HCT116 (cell line): ENCODE measurements at regions not wholly inside any gene's neighbourhood (a gene's known extent, or its start where the extent isn't known, plus 50 kb on each side); places are given as distances from the start of the nearest gene placed in this dataset.

ENCODE experiments used
- ATAC-seq: fragments of 200-7000 bp; cut with Tn5 transposase; 2 replicates; pipeline ENCODE4 v1.9.1; 2020; ENCODE audit warnings: mild to moderate bottlenecking, moderate library complexity
- BruUV-seq: library from RNA; stranded (reverse); fragments of 400-500 nt; replicated peaks from 2 replicates; lab custom pipeline; 2021; lab: Mats Ljungman, UMichigan
- CTCF ChIA-PET: fragments of 300-600 bp; sonication (Branson Sonifier 250); formaldehyde crosslinking; loops from one replicate; lab custom pipeline; 2021; ENCODE audit warnings: antibody characterized with exemption; lab: Charles Lee
- POLR2A ChIA-PET: fragments of 300-600, 350-600 bp; sonication (Branson Sonifier 250); formaldehyde crosslinking; loops from one replicate; lab custom pipeline; 2021; ENCODE audit warnings: antibody characterized with exemption; lab: Charles Lee
- RAD21 ChIA-PET, 2 experiments: fragments of 300-600 bp; sonication (Branson Sonifier 250); formaldehyde crosslinking; loops; one replicate each; lab custom pipeline; 2023; ENCODE audit warnings: low total read pairs in 2 of 2; ENCODE audit not compliant: uncharacterized antibody in 2 of 2, unreplicated experiment in 2 of 2, low non-redundant PET in 1 of 2; lab: Charles Lee
- DNase-seq: peaks from one replicate; pipeline ENCODE4 v3.0.0-alpha.2; 2010; ENCODE audit warnings: low read depth, low spot score
- H2AFZ ChIP-seq: fragments of 200-600 bp; shearing (Covaris generic), sonication (generic); 2 replicates; pipeline ENCODE4 v1.6.1; 2017; ENCODE audit warnings: low read depth, mixed run types, mixed read lengths, antibody characterized with exemption, low read length; ENCODE audit not compliant: poor library complexity, severe bottlenecking
- H3K27ac ChIP-seq: 2 replicates; pipeline ENCODE4 v1.5.1; 2012; ENCODE audit warnings: low read depth, low read length
- H3K27me3 ChIP-seq: fragments of 200-600 bp; sonication (generic); 2 replicates; pipeline ENCODE4 v1.6.1; 2016; ENCODE audit warnings: mixed run types, low read length, mixed read lengths; ENCODE audit not compliant: insufficient read depth
- H3K36me3 ChIP-seq, 2 experiments: fragments of 200-500 bp in 1 of 2; fragments of 200-600 bp in 1 of 2; sonication (Bioruptor generic) in 1 of 2; sonication (generic) in 1 of 2; 2 replicates each; pipeline versions ENCODE4 v1.5.1 to v1.6.1; 2014 to 2016; ENCODE audit warnings: low read length in 2 of 2, inconsistent platforms in 1 of 2, mixed read lengths in 1 of 2, mixed run types in 1 of 2; ENCODE audit not compliant: insufficient read depth in 2 of 2, control insufficient read depth in 1 of 2
- H3K4me1 ChIP-seq, 2 experiments: fragments of 200-600 bp in 1 of 2; sonication (generic) in 1 of 2; 2 replicates each; pipeline versions ENCODE4 v1.5.1 to v1.6.1; 2012 to 2017; ENCODE audit warnings: low read length in 2 of 2, inconsistent platforms in 1 of 2, mild to moderate bottlenecking in 1 of 2, mixed read lengths in 1 of 2, mixed run types in 1 of 2, moderate library complexity in 1 of 2; ENCODE audit not compliant: insufficient read depth in 2 of 2, control insufficient read depth in 1 of 2
- H3K4me2 ChIP-seq: fragments of 200-600 bp; sonication (generic); 2 replicates; pipeline ENCODE4 v1.6.1; 2017; ENCODE audit warnings: mixed run types, low read length, mixed read lengths
- H3K4me3 ChIP-seq, 2 experiments: fragments of 200-600 bp in 1 of 2; sonication (generic) in 1 of 2; replicated peaks in 1 of 2; 2 replicates each; pipeline ENCODE4 v1.5.1; 2011 to 2016; ENCODE audit warnings: low read length in 2 of 2, control low read depth in 1 of 2, low read depth in 1 of 2, mild to moderate bottlenecking in 1 of 2, mixed read lengths in 1 of 2, mixed run types in 1 of 2
- H3K79me2 ChIP-seq: fragments of 200-600 bp; sonication (generic); 2 replicates; pipeline ENCODE4 v1.6.1; 2017; ENCODE audit warnings: mild to moderate bottlenecking, mixed run types, low read length, moderate library complexity, mixed read lengths; ENCODE audit not compliant: insufficient read depth
- H3K9ac ChIP-seq: fragments of 200-600 bp; sonication (generic); 2 replicates; pipeline ENCODE4 v1.6.1; 2016; ENCODE audit warnings: low read length, mixed read lengths
- H3K9me2 ChIP-seq: fragments of 200-600 bp; sonication (generic), shearing (Covaris generic); 2 replicates; pipeline ENCODE4 v1.6.1; 2017; ENCODE audit warnings: mixed run types, mild to moderate bottlenecking, moderate library complexity; ENCODE audit not compliant: insufficient read depth
- H3K9me3 ChIP-seq, 2 experiments: fragments of 200-500 bp in 1 of 2; fragments of 200-600 bp in 1 of 2; sonication (Bioruptor generic) in 1 of 2; sonication (generic) in 1 of 2; 2 replicates each; pipeline ENCODE4 v1.6.1; 2014 to 2017; ENCODE audit warnings: low read length in 2 of 2, mixed read lengths in 2 of 2, inconsistent platforms in 1 of 2, low read depth in 1 of 2, mild to moderate bottlenecking in 1 of 2, mixed run types in 1 of 2, moderate library complexity in 1 of 2; ENCODE audit not compliant: control insufficient read depth in 1 of 2, insufficient read depth in 1 of 2
- H4K20me1 ChIP-seq: fragments of 200-600 bp; sonication (generic), shearing (Covaris generic); 2 replicates; pipeline ENCODE4 v1.6.1; 2017; ENCODE audit warnings: mixed run types, mild to moderate bottlenecking, moderate library complexity; ENCODE audit not compliant: insufficient read depth
- CBX3 ChIP-seq: IDR thresholded peaks from 2 replicates; pipeline ENCODE4 v1.6.1; 2012; ENCODE audit warnings: low read depth
- EGR1 ChIP-seq: IDR thresholded peaks from 2 replicates; pipeline ENCODE4 v1.6.1; 2012; ENCODE audit warnings: low read depth
- ELF1 ChIP-seq: IDR thresholded peaks from 2 replicates; pipeline ENCODE4 v1.6.1; 2012; ENCODE audit warnings: low read depth, borderline replicate concordance
- EZH2 ChIP-seq: fragments of 200-600 bp; sonication (generic); IDR thresholded peaks from 2 replicates; pipeline ENCODE4 v1.6.1; 2017; ENCODE audit warnings: antibody characterized with exemption, mixed run types
- EZH2phosphoT487 ChIP-seq: fragments of 200-600 bp; IDR thresholded peaks from 2 replicates; pipeline ENCODE4 v1.6.1; 2018; ENCODE audit warnings: antibody characterized with exemption, borderline replicate concordance
- FOSL1 ChIP-seq: IDR thresholded peaks from 2 replicates; pipeline ENCODE4 v1.6.1; 2012; ENCODE audit warnings: low read depth
- POLR2AphosphoS5 ChIP-seq: IDR thresholded peaks from 2 replicates; pipeline ENCODE4 v1.6.1; 2011; ENCODE audit warnings: mild to moderate bottlenecking, low read depth, low read length, moderate library complexity
- RAD21 ChIP-seq: IDR thresholded peaks from 2 replicates; pipeline ENCODE4 v1.6.1; 2012; ENCODE audit warnings: low read depth, mild to moderate bottlenecking
- SP1 ChIP-seq: IDR thresholded peaks from 2 replicates; pipeline ENCODE4 v1.6.1; 2012; ENCODE audit warnings: low read depth
- YY1 ChIP-seq: IDR thresholded peaks from 2 replicates; pipeline ENCODE4 v1.6.1; 2011; ENCODE audit warnings: low read length, low read depth, moderate library complexity, mild to moderate bottlenecking; ENCODE audit not compliant: insufficient replicate concordance; ENCODE audit errors: extremely low read depth
- ZFX ChIP-seq: fragments of 450-650 bp; IDR thresholded peaks from 2 replicates; pipeline ENCODE4 v1.6.1; 2017
- intact Hi-C: fragments of 100-400 bp; cut with micrococcal nuclease; formaldehyde crosslinking; loops from 2 replicates; pipeline ENCODE4 v1.10.0; 2022
- TF ChIP-seq, protein P1 (sequence below), 3 experiments: fragments of 200-600 bp in 1 of 3; sonication (generic) in 1 of 3; IDR thresholded peaks in 2 of 3; conservative IDR thresholded peaks in 1 of 3; 2 replicates each; pipeline ENCODE4 v1.5.1; 2012 to 2017; ENCODE audit warnings: low read depth in 2 of 3, low read length in 2 of 3, antibody characterized with exemption in 1 of 3, borderline replicate concordance in 1 of 3, control low read depth in 1 of 3, mild to moderate bottlenecking in 1 of 3, mixed read lengths in 1 of 3, mixed run types in 1 of 3, moderate library complexity in 1 of 3; ENCODE audit not compliant: insufficient read depth in 1 of 3

DNA sequence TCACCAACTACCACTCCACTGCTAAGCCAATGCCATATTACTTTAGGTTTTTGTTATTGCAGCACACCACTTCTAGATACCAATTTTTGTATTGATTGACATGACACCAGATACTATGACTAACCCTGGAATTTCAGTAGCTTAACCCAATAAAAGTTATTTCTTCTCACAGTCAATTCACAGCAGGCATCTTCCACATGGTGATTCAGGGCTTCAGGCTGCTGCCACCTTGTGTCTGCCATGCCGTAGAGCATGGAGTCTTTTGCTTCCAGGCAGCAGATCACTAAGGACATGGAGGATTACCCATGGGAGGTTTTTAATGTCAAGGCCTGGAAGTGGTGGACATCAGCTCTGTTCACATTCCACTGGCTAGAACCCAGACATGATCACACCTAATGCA is 56.4 kb upstream of the LTA4H start:
- RAD21 ChIA-PET = no interaction called here
- H3K9me3 ChIP-seq = peaks cover 0 to 5% of the 10 kb centered on the region in 2 experiments; a peak in 1 of 4 replicates
- no peaks in the 10 kb centered on the region for H4K20me1 ChIP-seq
- no peak overlapping the region for H3K4me3 ChIP-seq
- ATAC-seq = peak; percentile 71
- H3K9me2 ChIP-seq = no peaks in the 10 kb centered on the region
- CTCF ChIA-PET = no interaction called here
- no peak overlapping the region for H2AFZ ChIP-seq
- BruUV-seq = no TSS peak
- H3K9ac ChIP-seq = no peak overlapping the region
- peaks cover 9 to 13% of the 10 kb centered on the region in 2 experiments; a peak in 3 of 4 replicates for H3K4me1 ChIP-seq
- H3K36me3 ChIP-seq = no peaks in the 10 kb centered on the region
- peak; percentile 21 for DNase-seq
- H3K27ac ChIP-seq = no peak overlapping the region
- POLR2A ChIA-PET = no interaction called here
- no peak for TF ChIP-seq EZH2phosphoT487
- no peak for TF ChIP-seq SP1
- peak; percentile 26; the same call in 1 of the 2 replicates for TF ChIP-seq RAD21
- no peak for TF ChIP-seq ELF1
- no peak for TF ChIP-seq YY1
- no peak for TF ChIP-seq POLR2AphosphoS5
- TF ChIP-seq, protein P1, sequence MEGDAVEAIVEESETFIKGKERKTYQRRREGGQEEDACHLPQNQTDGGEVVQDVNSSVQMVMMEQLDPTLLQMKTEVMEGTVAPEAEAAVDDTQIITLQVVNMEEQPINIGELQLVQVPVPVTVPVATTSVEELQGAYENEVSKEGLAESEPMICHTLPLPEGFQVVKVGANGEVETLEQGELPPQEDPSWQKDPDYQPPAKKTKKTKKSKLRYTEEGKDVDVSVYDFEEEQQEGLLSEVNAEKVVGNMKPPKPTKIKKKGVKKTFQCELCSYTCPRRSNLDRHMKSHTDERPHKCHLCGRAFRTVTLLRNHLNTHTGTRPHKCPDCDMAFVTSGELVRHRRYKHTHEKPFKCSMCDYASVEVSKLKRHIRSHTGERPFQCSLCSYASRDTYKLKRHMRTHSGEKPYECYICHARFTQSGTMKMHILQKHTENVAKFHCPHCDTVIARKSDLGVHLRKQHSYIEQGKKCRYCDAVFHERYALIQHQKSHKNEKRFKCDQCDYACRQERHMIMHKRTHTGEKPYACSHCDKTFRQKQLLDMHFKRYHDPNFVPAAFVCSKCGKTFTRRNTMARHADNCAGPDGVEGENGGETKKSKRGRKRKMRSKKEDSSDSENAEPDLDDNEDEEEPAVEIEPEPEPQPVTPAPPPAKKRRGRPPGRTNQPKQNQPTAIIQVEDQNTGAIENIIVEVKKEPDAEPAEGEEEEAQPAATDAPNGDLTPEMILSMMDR (IDR thresholded peaks at IDR 0.05 in 2 of 3, conservative IDR thresholded peaks at IDR 0.05 in 1 of 3; ENCODE audit: borderline replicate concordance in 1 of 3, insufficient read depth in 1 of 3, low read depth in 2 of 3, low read length in 2 of 3) = peak; percentile 11 to 45 (median 37); a peak in 4 of 6 replicates
- no peak for TF ChIP-seq ZFX
- no peak for TF ChIP-seq EZH2
- TF ChIP-seq EGR1 = no peak
- TF ChIP-seq CBX3 = no peak
- TF ChIP-seq FOSL1 = no peak
- no peaks in the 10 kb centered on the region for H3K79me2 ChIP-seq
- intact Hi-C loops = no loop called here
- no peaks in the 10 kb centered on the region for H3K27me3 ChIP-seq
- no peak overlapping the region for H3K4me2 ChIP-seq
